OCI-LY7 (cell line): ENCODE measurements at regions not wholly inside any gene's neighbourhood (a gene's known extent, or its start where the extent isn't known, plus 50 kb on each side); places are given as distances from the start of the nearest gene placed in this dataset.

ENCODE experiments used
- BruUV-seq: library from RNA; stranded (reverse); fragments of 400-500 nt; replicated peaks from 2 replicates; lab custom pipeline; 2021; lab: Mats Ljungman, UMichigan
- CTCF ChIA-PET: fragments of 300-600 bp; sonication (Branson Sonifier 250); formaldehyde crosslinking; loops from one replicate; lab custom pipeline; 2022; ENCODE audit warnings: antibody characterized with exemption; ENCODE audit not compliant: unreplicated experiment; lab: Charles Lee
- POLR2A ChIA-PET: fragments of 300-600 bp; sonication (Branson Sonifier 250); formaldehyde crosslinking; loops from one replicate; lab custom pipeline; 2022; ENCODE audit warnings: antibody characterized with exemption; lab: Charles Lee
- DNase-seq: peaks from one replicate; pipeline ENCODE4 v3.0.0-alpha.2; 2015; ENCODE audit warnings: low spot score
- H2AFZ ChIP-seq: fragments of 200-600 bp; sonication (generic), shearing (Covaris generic); 2 replicates; pipeline ENCODE4 v1.6.1; 2014; ENCODE audit warnings: mild to moderate bottlenecking, antibody characterized with exemption, low read length, moderate library complexity
- H3K27ac ChIP-seq: fragments of 200-600 bp; sonication (generic); 2 replicates; pipeline ENCODE4 v1.5.1; 2014; ENCODE audit warnings: mixed run types, low read depth, mild to moderate bottlenecking, moderate library complexity, low read length, inconsistent platforms; ENCODE audit not compliant: poor library complexity, severe bottlenecking
- H3K36me3 ChIP-seq: fragments of 200-600 bp; sonication (generic); 2 replicates; pipeline ENCODE4 v1.6.1; 2014; ENCODE audit warnings: mild to moderate bottlenecking, antibody characterized with exemption, low read length, moderate library complexity, mixed read lengths; ENCODE audit not compliant: insufficient read depth
- H3K4me1 ChIP-seq: fragments of 200-600 bp; sonication (generic); 2 replicates; pipeline ENCODE4 v1.5.1; 2014; ENCODE audit warnings: mild to moderate bottlenecking, low read length; ENCODE audit not compliant: insufficient read depth, poor library complexity, severe bottlenecking
- H3K4me2 ChIP-seq: fragments of 200-600 bp; sonication (generic); 2 replicates; pipeline ENCODE4 v1.6.1; 2014; ENCODE audit warnings: mild to moderate bottlenecking, low read length
- H3K4me3 ChIP-seq: fragments of 200-600 bp; sonication (generic); 2 replicates; pipeline ENCODE4 v1.5.1; 2014; ENCODE audit warnings: mild to moderate bottlenecking, low read depth, low read length; ENCODE audit not compliant: poor library complexity, severe bottlenecking
- H3K79me2 ChIP-seq: fragments of 200-600 bp; sonication (generic); 2 replicates; pipeline ENCODE4 v1.6.1; 2016; ENCODE audit warnings: low read depth, mild to moderate bottlenecking, low read length, moderate library complexity, mixed read lengths; ENCODE audit not compliant: insufficient read depth
- H3K9me2 ChIP-seq: fragments of 200-600 bp; sonication (generic); 2 replicates; pipeline ENCODE4 v1.6.1; 2016; ENCODE audit warnings: mild to moderate bottlenecking, low read length, mixed read lengths; ENCODE audit not compliant: insufficient read depth
- H3K9me3 ChIP-seq: fragments of 200-600 bp; sonication (generic); 2 replicates; pipeline ENCODE4 v1.6.1; 2014; ENCODE audit warnings: mild to moderate bottlenecking, mixed run types, low read length, mixed read lengths
- H4K20me1 ChIP-seq: fragments of 200-600 bp; sonication (generic); 2 replicates; pipeline ENCODE4 v1.6.1; 2014; ENCODE audit warnings: mild to moderate bottlenecking, antibody characterized with exemption, low read length, moderate library complexity, mixed read lengths; ENCODE audit not compliant: insufficient read depth
- CTCF ChIP-seq: fragments of 200-600 bp; sonication (generic); conservative IDR thresholded peaks from 2 replicates; pipeline ENCODE4 v1.5.1; 2014; ENCODE audit warnings: mild to moderate bottlenecking, antibody characterized with exemption, low read length, moderate library complexity, mixed read lengths
- EZH2phosphoT487 ChIP-seq: fragments of 200-600 bp; sonication (generic); IDR thresholded peaks from 2 replicates; pipeline ENCODE4 v1.6.1; 2018; ENCODE audit warnings: low read depth, borderline replicate concordance, mild to moderate bottlenecking, mixed run types, antibody characterized with exemption, low read length, moderate library complexity, mixed read lengths
- intact Hi-C: fragments of 100-400 bp; cut with micrococcal nuclease; formaldehyde crosslinking; loops from one replicate; pipeline ENCODE4 v1.10.0; 2022; ENCODE audit not compliant: unreplicated experiment

- intact Hi-C loops = no loop called here
- Histone ChIP-seq H3K9me3 (no peaks in the 10 kb centered on the region), H3K4me3 (no peak overlapping the region), H3K27ac (no peak overlapping the region), H3K4me1 (no peaks in the 10 kb centered on the region), H4K20me1 (no peaks in the 10 kb centered on the region), H3K36me3 (no peaks in the 10 kb centered on the region), H2AFZ (no peak overlapping the region), H3K79me2 (no peaks in the 10 kb centered on the region), H3K9me2 (no peaks in the 10 kb centered on the region), H3K4me2 (no peak overlapping the region)
- BruUV-seq = no TSS peak
- TF ChIP-seq EZH2phosphoT487 = no peak
- no peak for TF ChIP-seq CTCF
- no peak for DNase-seq
- ChIA-PET POLR2A (no interaction called here), CTCF (no interaction called here)
Measured at GRCh38 chr14:25358330-25358729, 308.4 kb upstream of the STXBP6 start.

GRCh38 chr14:25351269-25351668 lies 301.3 kb upstream of the STXBP6 start:
- Histone ChIP-seq H3K4me3 (no peak overlapping the region), H3K36me3 (no peaks in the 10 kb centered on the region), H3K9me2 (no peaks in the 10 kb centered on the region), H3K27ac (no peak overlapping the region), H3K4me2 (no peak overlapping the region), H3K79me2 (no peaks in the 10 kb centered on the region), H4K20me1 (no peaks in the 10 kb centered on the region), H2AFZ (no peak overlapping the region), H3K9me3 (no peaks in the 10 kb centered on the region), H3K4me1 (no peaks in the 10 kb centered on the region)
- no TSS peak for BruUV-seq
- CTCF ChIA-PET = no interaction called here
- no peak for DNase-seq
- intact Hi-C loops = no loop called here
- TF ChIP-seq CTCF = no peak
- TF ChIP-seq EZH2phosphoT487 = no peak
- POLR2A ChIA-PET = interaction anchor here (0.6 kb wide), 1 partner anchor 569 kb away, joined by 3 read pairs; no protein-coding TSS in a partner anchor

GRCh38 chr14:25350802-25351201 lies 300.9 kb upstream of the STXBP6 start:
- Histone ChIP-seq H3K9me2 (no peaks in the 10 kb centered on the region), H3K36me3 (no peaks in the 10 kb centered on the region), H3K4me1 (no peaks in the 10 kb centered on the region), H3K4me3 (no peak overlapping the region), H4K20me1 (no peaks in the 10 kb centered on the region), H2AFZ (no peak overlapping the region), H3K79me2 (no peaks in the 10 kb centered on the region), H3K9me3 (no peaks in the 10 kb centered on the region), H3K27ac (no peak overlapping the region), H3K4me2 (no peak overlapping the region)
- intact Hi-C loops = no loop called here
- ChIA-PET CTCF (no interaction called here), POLR2A (interaction anchor here (0.6 kb wide), 1 partner anchor 570 kb away, joined by 3 read pairs; no protein-coding TSS in a partner anchor)
- DNase-seq = no peak
- no TSS peak for BruUV-seq
- TF ChIP-seq EZH2phosphoT487 (no peak), CTCF (no peak)
